HG03575 (cell line): ENCODE measurements at regions not wholly inside any gene's neighbourhood (a gene's known extent, or its start where the extent isn't known, plus 50 kb on each side); places are given as distances from the start of the nearest gene placed in this dataset.

ENCODE experiments used
- ATAC-seq: cut with Tn5 transposase; IDR thresholded peaks from one replicate; pipeline ENCODE4 v1.9.1; 2021; ENCODE audit not compliant: unreplicated experiment, insufficient number of reproducible peaks, low FRiP score; ENCODE audit errors: extremely low read depth

DNA sequence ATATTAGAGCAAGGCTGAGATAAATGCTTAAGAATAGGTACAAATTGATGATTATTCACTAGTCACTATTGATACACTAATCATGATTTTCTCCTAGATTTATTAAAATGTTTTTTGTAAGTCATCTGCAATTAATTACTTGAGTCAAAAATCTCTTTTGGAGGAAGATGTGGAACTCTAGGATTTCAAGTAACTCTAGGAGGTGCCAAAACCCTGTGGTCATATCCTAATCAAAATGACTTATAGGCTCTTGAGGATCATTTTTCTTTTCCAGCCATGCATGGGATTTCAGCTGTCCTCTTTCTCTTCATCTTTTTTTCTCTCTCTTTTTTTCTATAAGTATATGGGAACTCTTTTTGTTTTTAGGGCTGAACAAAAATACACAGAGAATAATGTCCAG, 141.8 kb upstream of the CD180 start:
- ATAC-seq, result no peak

DNA sequence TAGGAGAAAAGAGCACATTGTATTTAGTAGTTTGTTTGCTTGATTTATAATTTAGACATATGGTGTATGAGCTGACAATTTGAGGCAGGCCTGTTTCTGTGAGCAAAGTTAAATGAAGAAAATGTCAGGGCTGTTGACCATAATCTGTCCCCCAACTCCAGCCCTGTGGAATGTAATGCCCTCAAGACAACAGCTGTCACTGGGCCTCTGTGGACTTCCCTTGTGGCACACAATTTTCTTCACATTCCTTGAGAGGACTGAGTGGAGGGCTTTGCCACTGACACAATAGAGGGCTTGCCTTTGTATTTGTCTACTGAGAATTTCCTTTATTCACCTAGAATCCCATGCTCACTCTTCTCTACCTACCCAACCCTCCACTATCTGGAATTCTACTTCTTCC, 141.2 kb upstream of the CD180 start:
- no peak for ATAC-seq

DNA sequence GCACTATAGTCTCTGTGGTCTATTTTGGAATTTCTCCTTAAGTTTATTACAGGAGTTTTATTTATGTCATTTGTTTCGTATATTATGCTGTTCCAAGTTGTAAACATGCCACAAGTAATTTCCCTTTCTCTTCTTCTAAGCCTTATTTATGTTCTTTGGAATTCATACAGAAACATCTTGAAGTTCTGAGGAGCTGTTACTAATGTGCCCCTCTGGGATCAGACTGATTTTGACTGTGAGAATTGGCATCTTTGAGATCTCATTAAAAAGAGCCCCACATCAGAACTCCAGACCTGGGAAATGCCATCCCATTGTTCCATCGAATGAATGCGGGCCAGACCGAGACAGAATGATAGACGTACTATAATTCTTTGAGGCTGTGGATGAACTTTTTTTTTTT, 138.8 kb upstream of the CD180 start:
- ATAC-seq, result no peak

DNA sequence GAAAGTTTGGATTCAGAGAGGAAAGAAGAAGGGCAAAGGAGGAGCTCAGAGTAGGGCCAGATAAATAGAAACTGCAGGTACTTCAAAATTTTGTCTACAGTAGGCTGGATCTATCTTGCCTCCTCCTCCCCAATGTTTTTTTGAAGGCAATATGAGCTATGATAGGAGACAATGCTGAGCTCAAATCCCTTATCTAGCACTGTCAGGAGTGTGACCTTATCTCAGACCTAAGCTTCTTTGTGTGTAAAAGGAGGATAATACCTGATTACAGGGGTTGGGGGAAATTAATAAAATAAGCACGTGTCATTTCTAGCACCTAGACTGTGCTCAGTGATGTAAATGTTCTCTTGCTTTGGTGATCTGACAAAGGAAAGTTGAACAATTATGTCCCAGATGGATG, 137.8 kb upstream of the CD180 start:
- no peak for ATAC-seq

DNA sequence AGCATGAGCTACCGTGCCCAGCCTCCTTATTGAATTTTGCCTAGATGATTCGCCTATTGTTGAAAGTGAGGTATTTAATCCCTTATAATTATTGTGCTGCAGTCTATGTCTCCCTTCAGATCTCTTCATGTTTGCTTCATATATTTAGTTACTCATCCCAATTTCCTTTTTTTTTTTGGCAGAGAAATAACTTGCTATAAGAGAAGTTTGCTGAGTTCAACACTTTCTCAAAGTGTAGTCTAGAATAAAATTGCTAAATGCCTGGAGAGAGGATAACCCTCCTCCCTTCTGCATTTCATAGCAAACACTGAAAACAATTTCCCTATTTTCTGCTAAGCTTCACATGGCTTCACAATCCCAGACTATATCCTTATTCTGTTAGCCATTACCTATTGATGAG, 136.6 kb upstream of the CD180 start:
- ATAC-seq, result no peak

DNA sequence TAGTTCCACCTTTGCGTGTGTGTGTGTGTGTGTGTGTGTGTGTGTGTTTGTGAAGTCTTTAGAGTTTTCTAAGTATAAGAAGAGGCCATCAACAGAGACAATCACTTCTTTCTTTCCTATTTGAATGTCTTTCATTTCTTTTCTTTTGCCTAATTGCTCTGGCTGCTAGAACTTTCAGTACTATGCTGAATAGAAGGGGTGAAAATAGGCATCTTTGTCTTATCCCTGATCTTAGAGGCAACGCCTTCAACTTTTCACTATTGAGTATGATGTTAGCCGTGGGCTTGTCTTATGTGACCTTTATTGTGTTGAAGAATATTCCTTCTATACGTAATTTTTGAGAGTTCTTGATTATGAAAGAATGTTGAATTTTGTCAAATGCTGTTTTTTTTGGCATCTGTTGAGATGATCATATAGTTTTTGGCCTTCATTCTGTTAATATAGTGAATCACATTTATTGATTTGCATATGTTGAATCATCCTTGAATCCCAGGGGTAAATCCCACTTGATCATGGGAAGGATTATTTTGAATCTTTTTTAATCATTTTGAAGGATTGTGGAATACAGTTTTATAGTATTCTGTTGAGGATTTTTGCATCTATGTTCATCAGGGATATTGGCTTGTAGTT, 134.8 kb upstream of the CD180 start:
- ATAC-seq, result no peak

DNA sequence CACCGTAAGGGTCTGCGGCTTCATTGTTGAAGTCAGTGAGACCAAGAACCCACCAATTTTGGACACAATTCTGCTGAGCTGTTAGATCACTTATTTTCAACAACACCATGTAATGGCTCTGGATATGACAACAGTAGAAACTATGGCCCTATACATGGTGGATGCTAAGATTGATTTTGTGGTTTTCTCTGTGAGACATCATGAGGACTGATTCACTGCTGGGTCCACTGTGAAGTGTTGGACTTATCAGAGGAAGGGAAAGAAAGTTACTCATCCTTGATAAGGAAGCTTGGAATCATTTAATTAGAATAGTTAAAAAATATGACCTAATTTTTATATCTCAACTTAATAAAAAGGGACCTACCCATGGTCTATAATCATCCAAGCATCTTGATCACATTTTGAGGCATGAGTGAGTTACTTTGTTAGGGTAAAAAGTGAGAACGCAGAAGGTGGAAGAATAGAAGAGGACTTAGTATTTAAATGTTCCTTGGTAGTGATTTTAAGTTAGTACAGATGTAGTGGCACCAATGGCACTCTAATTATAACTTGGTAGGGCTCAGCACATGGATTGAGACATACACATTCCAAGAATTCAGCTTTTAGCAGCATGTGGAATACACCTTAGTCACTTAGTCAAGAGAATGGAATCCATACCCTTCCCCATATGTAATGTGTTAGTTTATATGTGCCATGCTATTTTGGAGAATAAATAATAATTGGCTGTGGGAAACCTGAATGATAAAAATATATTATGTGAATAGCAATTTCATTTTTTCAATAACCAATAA, 123.5 kb upstream of the CD180 start:
- no peak for ATAC-seq

DNA sequence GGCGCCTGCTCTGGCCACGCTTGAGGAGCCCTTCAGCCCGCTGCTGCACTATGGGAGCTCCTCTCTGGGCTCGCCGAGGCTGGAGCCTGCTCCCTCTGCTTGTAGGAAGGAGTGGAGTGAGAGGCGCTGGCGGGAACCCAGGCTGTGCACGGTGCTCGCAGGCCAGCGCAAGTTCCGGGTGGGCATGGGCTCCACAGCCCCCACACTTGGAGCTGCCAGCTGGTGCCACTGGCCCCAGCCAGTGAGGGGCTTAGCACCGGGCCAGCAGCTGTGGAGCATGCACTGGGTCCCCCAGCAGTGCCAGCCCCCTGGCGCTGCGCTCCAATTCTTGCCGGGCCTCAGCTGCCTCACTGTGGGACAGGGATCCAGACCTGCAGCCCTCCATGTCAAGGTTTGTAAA, 122.1 kb upstream of the CD180 start:
- no peak for ATAC-seq

DNA sequence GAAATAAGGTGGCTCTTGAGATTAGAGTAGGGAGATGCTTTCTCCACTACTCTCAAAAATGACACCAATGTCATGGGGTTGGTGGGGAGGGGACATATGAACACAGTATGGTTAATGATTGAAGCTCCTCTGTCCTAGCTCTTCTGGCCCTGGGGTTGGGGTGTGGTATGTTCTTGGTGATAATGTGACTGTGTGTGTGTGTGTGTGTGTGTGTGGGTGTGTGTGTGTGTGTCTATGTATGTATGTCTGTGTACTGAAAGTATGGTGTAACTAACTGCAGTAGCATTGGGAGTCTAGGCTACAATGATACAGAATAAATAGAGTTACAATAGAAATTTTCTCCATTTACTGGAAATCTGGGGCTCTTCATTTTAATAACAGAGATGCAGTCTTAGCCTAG, 121.0 kb upstream of the CD180 start:
- ATAC-seq, result no peak

DNA sequence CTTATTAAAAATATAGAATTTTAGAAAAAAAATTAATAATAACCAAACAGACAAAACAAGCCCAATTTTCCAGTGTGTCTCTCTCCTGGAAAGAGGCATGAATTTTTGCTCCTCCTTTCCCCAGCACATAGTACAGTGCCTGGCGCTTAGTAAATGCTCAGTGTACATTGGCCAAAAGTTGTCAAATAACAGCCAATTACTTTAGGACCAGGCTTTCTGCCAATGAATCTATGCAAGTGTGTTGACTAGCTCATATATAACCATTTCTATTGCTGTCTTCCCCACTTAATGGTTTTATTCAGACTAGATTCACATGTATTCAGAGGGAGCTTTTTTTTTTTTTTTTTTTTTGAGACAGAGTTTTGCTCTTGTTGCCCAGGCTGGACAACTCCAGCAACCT, 120.1 kb upstream of the CD180 start:
- no peak for ATAC-seq

DNA sequence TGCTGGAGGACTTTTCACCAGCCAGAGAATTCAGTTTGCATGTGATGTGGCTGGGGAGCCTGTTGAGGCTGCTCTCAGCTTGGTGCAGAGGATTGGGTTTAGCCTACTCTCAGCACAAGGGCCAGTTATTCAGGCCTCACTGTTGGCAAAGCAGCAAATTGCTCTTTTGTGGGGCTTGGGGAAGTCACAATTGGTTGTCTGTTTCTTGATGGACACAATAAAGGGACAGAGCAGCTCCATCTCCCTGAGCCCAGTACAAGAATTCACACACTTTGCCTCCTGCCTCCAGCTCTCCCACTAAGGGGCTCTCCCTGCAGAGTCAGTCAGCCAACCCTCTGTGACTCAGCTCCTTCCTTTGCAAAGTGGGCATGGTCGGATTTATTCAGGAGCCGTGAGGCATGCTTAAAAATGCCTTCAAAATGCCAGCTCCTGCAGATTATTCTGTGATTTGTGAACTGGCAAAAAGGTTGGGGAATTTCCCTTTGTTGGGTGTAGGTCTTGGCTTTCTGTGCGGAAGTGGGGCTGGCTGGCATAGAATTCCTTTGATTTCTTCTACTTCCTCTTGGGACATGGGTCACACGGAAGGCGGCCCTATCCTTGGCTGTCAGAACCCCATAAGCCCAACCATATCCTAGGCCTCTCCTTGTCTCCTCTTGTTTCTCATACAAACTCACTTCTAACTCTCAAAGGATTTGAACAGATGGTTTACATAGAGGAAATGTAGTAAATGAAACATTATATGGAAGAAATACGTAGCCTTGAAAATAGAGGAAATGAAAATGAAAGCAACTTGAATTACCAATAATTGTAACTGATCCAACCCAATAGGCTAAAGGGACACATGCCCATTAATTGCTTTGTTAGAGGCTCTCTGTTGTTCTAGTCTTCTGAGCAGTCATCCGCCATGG, 118.7 kb upstream of the CD180 start:
- ATAC-seq, result no peak

DNA sequence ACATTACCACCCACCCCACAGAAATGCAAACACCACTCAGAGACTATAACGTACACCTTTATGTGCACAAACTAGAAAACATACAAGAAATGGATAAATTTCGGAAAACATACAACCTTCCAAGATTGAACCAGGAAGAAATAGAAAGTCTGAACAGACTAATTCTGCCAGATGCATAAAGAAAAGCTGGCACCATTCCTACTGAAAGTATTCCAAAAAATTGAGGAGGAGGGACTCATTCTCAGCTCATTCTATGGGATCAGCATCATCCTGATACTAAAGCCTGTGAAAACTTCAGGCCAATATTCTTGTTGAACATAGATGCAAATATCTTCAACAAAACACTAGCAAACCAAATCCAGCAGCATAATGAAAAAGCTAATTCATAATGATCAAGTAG, 115.1 kb upstream of the CD180 start:
- no peak for ATAC-seq

DNA sequence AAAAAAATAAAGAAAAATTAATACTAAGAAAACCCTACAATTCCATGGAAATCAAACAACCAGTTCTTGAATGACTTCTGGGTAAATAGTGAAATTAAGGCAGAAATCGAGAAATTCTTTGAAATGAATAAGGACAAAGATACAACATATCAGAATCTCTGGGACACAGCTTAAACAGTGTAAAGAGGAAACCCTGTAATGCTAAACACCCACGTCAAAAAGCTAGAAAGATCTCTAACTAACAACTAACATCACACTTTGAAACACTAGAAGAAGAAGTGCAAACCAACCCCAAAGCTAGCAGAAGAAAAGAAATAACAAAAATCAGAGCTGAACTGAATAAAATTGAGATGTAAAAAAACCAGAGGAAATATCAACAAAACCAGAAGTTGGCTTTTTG, 114.6 kb upstream of the CD180 start:
- no peak for ATAC-seq

DNA sequence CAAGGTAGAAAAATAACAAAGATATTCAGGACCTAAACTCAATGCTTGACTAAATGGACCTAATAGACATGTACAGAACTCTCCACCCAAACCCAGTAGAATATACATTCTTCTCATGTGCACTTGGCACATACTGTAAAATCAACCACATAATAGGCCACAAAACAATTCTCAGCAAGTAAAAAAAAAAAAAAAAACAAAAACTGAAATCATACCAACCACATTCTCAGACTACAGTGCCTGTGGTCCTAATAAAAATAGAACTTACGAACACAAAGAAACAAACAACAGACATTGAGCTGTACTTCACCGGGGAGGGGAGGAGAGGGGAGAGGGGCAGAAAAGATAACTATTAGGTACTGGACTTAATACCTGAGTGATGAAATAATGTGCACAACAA, 114.1 kb upstream of the CD180 start:
- no peak for ATAC-seq

DNA sequence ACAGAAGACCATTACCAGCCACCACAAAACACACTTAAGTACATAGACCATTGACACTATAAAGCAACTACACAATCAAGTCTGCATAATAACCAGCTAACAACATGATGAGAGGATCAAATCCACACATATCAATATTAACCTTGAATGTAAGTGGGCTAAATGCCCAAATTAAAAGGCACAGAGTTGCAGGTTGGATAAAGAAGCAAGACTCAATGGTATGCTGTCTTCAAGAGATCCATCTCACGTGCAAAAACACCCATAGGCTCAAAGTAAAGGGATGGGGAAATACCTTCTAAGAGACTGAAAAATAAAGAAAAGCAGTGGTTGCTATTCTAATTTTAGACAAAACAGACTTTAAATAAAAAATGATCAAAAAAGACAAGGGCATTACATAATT, 113.6 kb upstream of the CD180 start:
- no peak for ATAC-seq

DNA sequence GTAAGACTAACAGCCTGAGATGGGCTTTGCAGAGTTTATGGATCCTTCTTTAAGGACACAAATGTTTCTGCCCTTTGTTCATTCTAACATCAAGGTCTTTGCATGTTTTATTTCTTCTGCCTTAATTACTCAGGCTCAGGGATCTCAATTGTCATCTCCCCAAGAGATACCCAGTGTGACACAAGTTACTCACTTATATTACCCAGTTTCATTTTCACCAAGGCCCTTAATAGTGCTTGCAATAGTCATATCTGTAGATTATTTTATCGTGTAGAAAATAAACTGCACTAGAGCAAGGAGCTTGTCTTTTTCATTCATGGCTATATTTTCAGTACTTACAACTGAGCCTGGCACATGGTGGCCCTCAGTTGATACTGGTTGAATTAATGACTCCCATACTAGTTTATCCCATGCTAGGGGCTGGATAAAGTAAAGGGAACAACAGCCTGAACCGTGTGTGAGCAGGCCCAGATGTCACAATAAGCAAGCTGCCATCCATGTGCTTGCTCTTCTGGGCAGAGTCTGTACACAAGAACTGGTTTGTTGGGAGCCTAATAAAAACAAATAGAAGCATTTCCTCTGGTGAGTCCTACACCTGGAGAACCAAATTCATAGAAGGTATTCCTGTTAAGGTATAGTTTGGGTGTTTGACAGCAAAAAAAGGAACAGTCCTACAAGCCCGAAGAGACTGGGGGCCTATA, 112.5 kb upstream of the CD180 start:
- no peak for ATAC-seq

DNA sequence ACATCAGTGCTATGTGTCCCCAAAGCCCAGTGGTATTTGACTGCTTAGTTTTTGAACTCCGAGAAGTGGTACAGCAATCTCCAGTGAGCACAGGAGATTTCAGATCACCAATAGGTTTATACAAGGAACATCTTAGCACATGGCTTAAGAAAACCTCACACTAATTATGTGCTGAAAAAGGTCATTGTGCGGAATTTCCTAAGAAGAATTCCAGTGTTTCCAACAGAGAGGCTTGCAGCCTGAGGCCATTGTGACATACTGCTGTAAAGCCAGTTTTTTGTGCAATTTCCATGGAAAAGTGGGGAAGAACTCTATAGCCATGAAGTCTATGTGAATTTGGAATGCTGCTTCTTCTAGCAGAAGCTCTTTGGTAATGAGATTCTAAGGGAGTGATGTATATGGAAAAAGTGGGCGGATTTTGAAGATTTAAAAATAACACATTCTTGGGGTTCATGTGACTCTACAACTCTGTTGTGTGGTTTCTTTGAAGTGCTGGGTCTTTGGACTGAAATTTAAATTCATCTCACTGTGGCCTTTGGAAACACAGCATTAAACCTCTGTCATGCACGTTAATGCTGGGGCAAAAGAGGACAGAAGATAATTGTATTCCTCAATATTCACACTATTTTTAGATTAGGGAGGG, 110.5 kb upstream of the CD180 start:
- ATAC-seq, result no peak

DNA sequence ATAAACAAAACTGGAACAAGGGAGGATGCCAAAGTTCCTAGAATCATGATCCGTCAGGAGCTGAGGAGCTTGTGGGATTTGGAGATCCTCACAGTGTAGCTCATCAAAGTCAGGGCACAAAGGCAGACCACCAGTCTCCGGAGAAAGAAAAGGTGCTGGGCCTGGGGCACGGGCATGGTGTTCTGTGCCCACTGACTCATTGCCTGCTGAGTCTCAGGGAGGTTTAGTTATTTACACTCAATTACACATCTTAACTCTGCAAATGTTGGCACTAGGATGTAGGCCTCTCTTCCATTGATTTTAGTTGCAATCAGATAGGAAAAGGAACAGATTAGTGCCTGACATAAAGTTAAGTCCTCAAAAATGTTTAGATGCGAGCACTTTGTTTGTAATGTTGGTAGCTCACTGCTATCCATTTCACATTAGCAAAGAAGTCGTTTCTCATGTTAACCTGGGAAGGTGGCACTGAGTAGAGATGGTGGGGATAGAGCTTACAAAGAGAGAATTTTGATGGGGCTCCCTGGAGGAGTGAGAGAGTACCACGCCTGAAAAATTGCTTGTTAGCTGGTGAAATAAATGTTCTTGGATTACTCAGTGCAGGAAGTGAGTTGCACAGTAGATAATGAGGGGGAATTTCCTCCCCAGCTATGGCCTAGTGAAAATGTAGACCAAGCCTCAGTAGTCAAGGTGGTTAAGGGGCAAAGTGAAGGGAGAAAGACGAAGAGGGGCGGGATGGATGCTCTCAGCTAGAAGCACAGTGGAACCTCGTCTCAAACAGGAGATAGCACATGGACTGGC, 109.5 kb upstream of the CD180 start:
- ATAC-seq, result no peak
